Osteoblast (primary cell): ENCODE measurements at regions not wholly inside any gene's neighbourhood (a gene's known extent, or its start where the extent isn't known, plus 50 kb on each side); places are given as distances from the start of the nearest gene placed in this dataset.

ENCODE experiments used
- DNase-seq: peaks from one replicate; pipeline ENCODE4 v3.0.0; 2011; ENCODE audit warnings: low spot score, mixed read lengths; ENCODE audit not compliant: insufficient read length; ENCODE audit errors: missing footprints
- H2AFZ ChIP-seq: 2 replicates; pipeline ENCODE4 v1.6.0; 2011; ENCODE audit warnings: mild to moderate bottlenecking, low read length
- H3K27ac ChIP-seq: 2 replicates; pipeline ENCODE4 v1.5.1; 2011; ENCODE audit warnings: mild to moderate bottlenecking, low read depth, low read length, moderate library complexity
- H3K27me3 ChIP-seq: 2 replicates; pipeline ENCODE4 v1.6.0; 2012; ENCODE audit warnings: mild to moderate bottlenecking, control low read depth, inconsistent platforms, low read length, moderate library complexity; ENCODE audit not compliant: insufficient read depth
- H3K36me3 ChIP-seq: 2 replicates; pipeline ENCODE4 v1.5.1; 2011; ENCODE audit warnings: mild to moderate bottlenecking, low read length, control low read depth, moderate library complexity; ENCODE audit not compliant: insufficient read depth
- H3K4me1 ChIP-seq: 2 replicates; pipeline ENCODE4 v1.5.1; 2011; ENCODE audit warnings: mild to moderate bottlenecking, low read length, control low read depth, moderate library complexity; ENCODE audit not compliant: insufficient read depth
- H3K4me2 ChIP-seq: 2 replicates; pipeline ENCODE4 v1.6.0; 2011; ENCODE audit warnings: mild to moderate bottlenecking, low read length; ENCODE audit not compliant: insufficient read depth
- H3K4me3 ChIP-seq: fragments of 200-600 bp; sonication (generic); 3 replicates; pipeline ENCODE4 v1.5.1; 2012; ENCODE audit warnings: mild to moderate bottlenecking, low read length, inconsistent platforms; ENCODE audit not compliant: insufficient read depth
- H3K79me2 ChIP-seq: 2 replicates; pipeline ENCODE4 v1.6.0; 2012; ENCODE audit warnings: mild to moderate bottlenecking, low read length, control low read depth, inconsistent platforms; ENCODE audit not compliant: insufficient read depth
- H3K9me3 ChIP-seq: 2 replicates; pipeline ENCODE4 v1.5.1; 2011; ENCODE audit warnings: low read depth, low read length, control low read depth
- H4K20me1 ChIP-seq: 2 replicates; pipeline ENCODE4 v1.6.0; 2012; ENCODE audit warnings: mild to moderate bottlenecking, low read length, control low read depth; ENCODE audit not compliant: insufficient read depth
- TF ChIP-seq, protein P1 (sequence below): IDR thresholded peaks from 2 replicates; pipeline ENCODE4 v1.5.1; 2011; ENCODE audit warnings: mild to moderate bottlenecking, low read depth, low read length, moderate library complexity; ENCODE audit errors: extremely low read depth

DNA sequence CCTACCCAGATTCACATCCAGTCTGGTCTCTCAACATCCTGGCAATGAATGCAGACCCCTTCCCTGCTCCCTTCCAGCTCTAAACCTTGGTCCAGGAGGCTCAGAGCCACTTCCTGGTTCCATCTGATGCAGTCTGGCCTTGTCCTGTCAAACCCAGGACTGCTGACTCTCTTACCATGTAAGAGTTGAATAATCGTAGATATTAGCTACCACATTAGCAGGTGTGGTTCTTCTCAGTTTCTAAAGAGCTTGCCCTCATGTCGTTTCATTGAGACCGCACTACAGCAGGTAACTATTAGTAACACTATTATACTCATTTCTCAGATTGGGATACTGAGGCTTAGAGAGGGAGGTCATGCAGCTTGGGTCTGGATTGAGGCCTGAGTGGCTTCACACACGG, 133.3 kb downstream of the BOD1 start:
- no peak overlapping the region for H2AFZ ChIP-seq
- DNase-seq = no peak
- H3K27me3 ChIP-seq = no peaks in the 10 kb centered on the region
- peaks cover 18% of the 10 kb centered on the region for H3K4me1 ChIP-seq
- no peaks in the 10 kb centered on the region for H3K79me2 ChIP-seq
- TF ChIP-seq, protein P1, sequence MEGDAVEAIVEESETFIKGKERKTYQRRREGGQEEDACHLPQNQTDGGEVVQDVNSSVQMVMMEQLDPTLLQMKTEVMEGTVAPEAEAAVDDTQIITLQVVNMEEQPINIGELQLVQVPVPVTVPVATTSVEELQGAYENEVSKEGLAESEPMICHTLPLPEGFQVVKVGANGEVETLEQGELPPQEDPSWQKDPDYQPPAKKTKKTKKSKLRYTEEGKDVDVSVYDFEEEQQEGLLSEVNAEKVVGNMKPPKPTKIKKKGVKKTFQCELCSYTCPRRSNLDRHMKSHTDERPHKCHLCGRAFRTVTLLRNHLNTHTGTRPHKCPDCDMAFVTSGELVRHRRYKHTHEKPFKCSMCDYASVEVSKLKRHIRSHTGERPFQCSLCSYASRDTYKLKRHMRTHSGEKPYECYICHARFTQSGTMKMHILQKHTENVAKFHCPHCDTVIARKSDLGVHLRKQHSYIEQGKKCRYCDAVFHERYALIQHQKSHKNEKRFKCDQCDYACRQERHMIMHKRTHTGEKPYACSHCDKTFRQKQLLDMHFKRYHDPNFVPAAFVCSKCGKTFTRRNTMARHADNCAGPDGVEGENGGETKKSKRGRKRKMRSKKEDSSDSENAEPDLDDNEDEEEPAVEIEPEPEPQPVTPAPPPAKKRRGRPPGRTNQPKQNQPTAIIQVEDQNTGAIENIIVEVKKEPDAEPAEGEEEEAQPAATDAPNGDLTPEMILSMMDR = no peak
- H3K27ac ChIP-seq = no peak overlapping the region
- H3K4me2 ChIP-seq = no peak overlapping the region
- H3K36me3 ChIP-seq = no peaks in the 10 kb centered on the region
- no peaks in the 10 kb centered on the region for H3K9me3 ChIP-seq
- no peak overlapping the region for H3K4me3 ChIP-seq
- H4K20me1 ChIP-seq = no peaks in the 10 kb centered on the region

DNA sequence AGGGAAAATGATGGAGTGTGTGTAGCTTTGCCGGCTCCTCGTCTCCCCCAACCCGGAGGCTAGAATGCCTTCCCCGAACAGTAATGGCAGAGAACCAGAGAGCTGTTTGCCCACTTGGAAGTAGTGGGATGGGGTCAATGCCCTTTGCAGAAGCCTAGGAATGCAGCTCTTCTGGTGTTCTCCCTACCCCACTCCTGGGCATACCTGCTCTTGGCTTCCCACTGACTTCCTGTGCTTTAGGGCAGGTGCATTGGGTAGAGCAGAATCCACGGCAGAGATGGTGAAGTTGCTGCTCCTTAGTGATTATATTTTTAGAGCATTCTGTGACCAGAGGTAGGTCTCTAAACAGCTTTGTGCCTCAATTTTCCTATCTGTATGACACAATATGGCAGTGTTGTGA, 134.6 kb downstream of the BOD1 start:
- H3K36me3 ChIP-seq = no peaks in the 10 kb centered on the region
- H3K27ac ChIP-seq = no peak overlapping the region
- DNase-seq = no peak
- no peaks in the 10 kb centered on the region for H3K79me2 ChIP-seq
- H3K27me3 ChIP-seq = no peaks in the 10 kb centered on the region
- no peak overlapping the region for H2AFZ ChIP-seq
- H3K4me3 ChIP-seq = no peak overlapping the region
- H3K4me2 ChIP-seq = no peak overlapping the region
- TF ChIP-seq, protein P1 = no peak
- no peaks in the 10 kb centered on the region for H3K9me3 ChIP-seq
- H4K20me1 ChIP-seq = no peaks in the 10 kb centered on the region
- H3K4me1 ChIP-seq = peaks cover 30% of the 10 kb centered on the region

DNA sequence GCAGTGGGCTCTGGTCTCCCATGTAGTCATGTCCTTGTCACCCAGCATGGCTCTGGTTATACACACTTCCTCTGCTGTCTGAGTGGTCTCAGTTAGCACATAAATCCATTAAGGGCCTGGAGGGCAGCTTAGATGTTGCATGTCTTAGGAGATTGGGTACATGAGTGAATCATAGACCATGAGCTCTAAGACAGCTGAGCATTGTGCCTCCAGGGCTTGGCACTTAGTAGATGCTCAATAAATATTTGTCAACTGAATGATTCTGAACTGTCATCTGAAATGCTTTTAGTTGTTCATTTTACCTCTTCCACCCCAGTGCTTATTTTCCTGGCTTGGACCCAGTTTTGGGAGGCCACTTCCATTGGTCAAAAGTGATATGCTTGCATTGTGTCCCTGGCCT, 135.6 kb downstream of the BOD1 start:
- no peaks in the 10 kb centered on the region for H3K36me3 ChIP-seq
- no peak overlapping the region for H3K4me3 ChIP-seq
- H3K4me2 ChIP-seq = no peak overlapping the region
- TF ChIP-seq, protein P1 = no peak
- H3K79me2 ChIP-seq = no peaks in the 10 kb centered on the region
- no peak overlapping the region for H2AFZ ChIP-seq
- no peaks in the 10 kb centered on the region for H3K9me3 ChIP-seq
- H3K27ac ChIP-seq = no peak overlapping the region
- no peaks in the 10 kb centered on the region for H3K27me3 ChIP-seq
- no peaks in the 10 kb centered on the region for H4K20me1 ChIP-seq
- H3K4me1 ChIP-seq = peaks cover 34% of the 10 kb centered on the region
- DNase-seq = no peak

DNA sequence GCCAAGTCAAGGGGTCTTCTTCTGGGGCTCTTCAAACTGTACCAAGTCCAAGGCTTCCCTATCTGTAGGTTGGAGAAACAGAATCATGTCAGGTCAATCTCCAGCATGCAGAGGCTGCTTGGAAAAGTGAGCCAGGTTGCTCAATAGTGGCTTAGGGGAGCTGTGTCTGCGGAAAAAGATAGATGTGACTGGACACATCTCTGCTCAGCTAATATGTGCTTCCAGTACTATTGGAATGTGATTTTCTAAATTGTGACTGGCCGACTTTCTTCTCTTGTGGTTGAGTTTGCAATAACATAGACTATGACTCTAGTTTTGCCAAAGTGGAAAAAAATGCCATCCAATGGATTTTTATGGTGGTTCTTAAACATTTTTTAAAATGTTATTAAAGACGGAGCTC, 136.7 kb downstream of the BOD1 start:
- Histone ChIP-seq H3K4me1 (peaks cover 46% of the 10 kb centered on the region), H3K36me3 (no peaks in the 10 kb centered on the region), H3K27me3 (no peaks in the 10 kb centered on the region), H3K79me2 (no peaks in the 10 kb centered on the region), H2AFZ (peak overlapping the region; percentile 63), H3K9me3 (no peaks in the 10 kb centered on the region), H3K4me3 (no peak overlapping the region), H3K27ac (peak overlapping the region; percentile 98), H4K20me1 (no peaks in the 10 kb centered on the region), H3K4me2 (peak overlapping the region; percentile 54)
- no peak for DNase-seq
- TF ChIP-seq, protein P1 = no peak
